SK-N-SH (cell line): ENCODE measurements at regions not wholly inside any gene's neighbourhood (a gene's known extent, or its start where the extent isn't known, plus 50 kb on each side); places are given as distances from the start of the nearest gene placed in this dataset.

Experiments
- CTCF ChIA-PET: fragments of 300-600, 350-600 bp; formaldehyde crosslinking; extraction: SDS; loops from one replicate; lab custom pipeline; 2021; lab: Yijun Ruan, JAX
- POLR2A ChIA-PET: fragments of 350-600 bp; sonication (Branson Sonifier 250); formaldehyde crosslinking; extraction: SDS; loops from one replicate; lab custom pipeline; 2020; ENCODE audit warnings: antibody characterized with exemption, inconsistent platforms; lab: Yijun Ruan, JAX
- DNase-seq: peaks from one replicate; pipeline ENCODE4 v3.0.0; 2012
- H2AFZ ChIP-seq: fragments of 200-600 bp; sonication (generic); 2 replicates; pipeline ENCODE4 v1.8.1; 2016; ENCODE audit warnings: antibody characterized with exemption, mild to moderate bottlenecking, low read depth
- H3F3A ChIP-seq: fragments of 200-600 bp; sonication (generic); replicated peaks from 2 replicates; pipeline ENCODE3; 2016; ENCODE audit warnings: antibody characterized with exemption, mild to moderate bottlenecking; ENCODE audit not compliant: insufficient read depth
- H3K27ac ChIP-seq, 2 experiments: fragments of 200-500 bp in 1 of 2; fragments of 200-600 bp in 1 of 2; sonication (Bioruptor generic) in 1 of 2; sonication (generic), shearing (Covaris generic) in 1 of 2; 2 replicates each; pipeline versions ENCODE4 v1.5.1 to v1.6.1; 2014 to 2016; ENCODE audit warnings: low read depth in 2 of 2, inconsistent platforms in 1 of 2, low read length in 1 of 2, mild to moderate bottlenecking in 1 of 2, mixed read lengths in 1 of 2
- H3K27me3 ChIP-seq: fragments of 200-600 bp; sonication (generic), shearing (Covaris generic); 2 replicates; pipeline ENCODE4 v1.6.1; 2016; ENCODE audit warnings: mixed run types; ENCODE audit not compliant: insufficient read depth
- H3K36me3 ChIP-seq, 2 experiments: fragments of 200-500 bp in 1 of 2; fragments of 200-600 bp in 1 of 2; sonication (Bioruptor generic) in 1 of 2; sonication (generic) in 1 of 2; replicated peaks in 1 of 2; 2 replicates each; pipeline versions ENCODE3 to v1.5.1; 2014 to 2016; ENCODE audit warnings: low read length in 1 of 2, mild to moderate bottlenecking in 1 of 2; ENCODE audit not compliant: insufficient read depth in 2 of 2, control insufficient read depth in 1 of 2
- H3K4me1 ChIP-seq, 2 experiments: fragments of 200-500 bp in 1 of 2; fragments of 200-600 bp in 1 of 2; sonication (Bioruptor generic) in 1 of 2; sonication (generic), shearing (Covaris generic) in 1 of 2; 2 replicates each; pipeline versions ENCODE4 v1.5.1 to v1.6.1; 2014 to 2016; ENCODE audit warnings: low read depth in 1 of 2, low read length in 1 of 2, mixed run types in 1 of 2; ENCODE audit not compliant: insufficient read depth in 2 of 2, control insufficient read depth in 1 of 2
- H3K4me2 ChIP-seq: fragments of 200-600 bp; sonication (generic), shearing (Covaris generic); 2 replicates; pipeline ENCODE4 v1.6.1; 2017; ENCODE audit warnings: mixed run types
- H3K4me3 ChIP-seq, 2 experiments: fragments of 200-500 bp in 1 of 2; fragments of 200-600 bp in 1 of 2; sonication (Bioruptor generic) in 1 of 2; sonication (generic), shearing (Covaris generic) in 1 of 2; 2 replicates each; pipeline versions ENCODE4 v1.5.1 to v1.8.1; 2014 to 2016; ENCODE audit warnings: low read depth in 2 of 2, inconsistent platforms in 1 of 2, low read length in 1 of 2, mild to moderate bottlenecking in 1 of 2, mixed read lengths in 1 of 2, moderate library complexity in 1 of 2
- H3K79me2 ChIP-seq: fragments of 200-600 bp; sonication (generic); 2 replicates; pipeline ENCODE4 v1.8.1; 2017; ENCODE audit warnings: mild to moderate bottlenecking; ENCODE audit not compliant: insufficient read depth
- H3K9ac ChIP-seq: fragments of 200-600 bp; sonication (generic); 2 replicates; pipeline ENCODE4 v1.6.1; 2017; ENCODE audit warnings: mixed run types
- H3K9me2 ChIP-seq: fragments of 200-600 bp; sonication (generic); 2 replicates; pipeline ENCODE4 v1.6.1; 2017; ENCODE audit warnings: mixed run types
- H3K9me3 ChIP-seq: fragments of 200-600 bp; sonication (generic); 2 replicates; pipeline ENCODE4 v1.6.1; 2017; ENCODE audit warnings: mixed run types, mild to moderate bottlenecking, moderate library complexity
- H4K20me1 ChIP-seq: fragments of 200-600 bp; sonication (generic); 2 replicates; pipeline ENCODE4 v1.6.1; 2017; ENCODE audit warnings: mild to moderate bottlenecking, mixed run types; ENCODE audit not compliant: insufficient read depth
- CHD2 ChIP-seq: fragments of 150-350 bp; IDR thresholded peaks from 2 replicates; pipeline ENCODE4 v1.6.1; 2018; ENCODE audit warnings: low read length; ENCODE audit not compliant: partially characterized antibody
- ELF1 ChIP-seq: IDR thresholded peaks from 2 replicates; pipeline ENCODE4 v1.4.0; 2012
- EZH2phosphoT487 ChIP-seq: fragments of 200-600 bp; sonication (generic); IDR thresholded peaks from 2 replicates; pipeline ENCODE4 v1.6.1; 2017; ENCODE audit warnings: low read depth, mixed run types, mild to moderate bottlenecking, antibody characterized with exemption, moderate library complexity, borderline replicate concordance
- FOXJ3 ChIP-seq: sonication (generic); formaldehyde crosslinking; IDR thresholded peaks from 2 replicates; pipeline ENCODE4 v1.5.1; 2020; ENCODE audit warnings: mild to moderate bottlenecking, missing genetic modification reagents
- FOXM1 ChIP-seq: IDR thresholded peaks from 2 replicates; pipeline ENCODE4 v1.4.0; 2012; ENCODE audit warnings: low read depth, mild to moderate bottlenecking
- GABPA ChIP-seq: IDR thresholded peaks from 2 replicates; pipeline ENCODE4 v1.4.0; 2012; ENCODE audit warnings: low read depth, mild to moderate bottlenecking
- IRF3 ChIP-seq: fragments of 150-350 bp; IDR thresholded peaks from 2 replicates; pipeline ENCODE4 v1.6.1; 2016; ENCODE audit warnings: mild to moderate bottlenecking, low read depth, low read length
- MAX ChIP-seq: IDR thresholded peaks from 2 replicates; pipeline ENCODE4 v1.4.0; 2012; ENCODE audit warnings: low read depth
- POLR2AphosphoS5 ChIP-seq: IDR thresholded peaks from 2 replicates; pipeline ENCODE4 v1.6.1; 2012; ENCODE audit warnings: low read depth, low read length
- RAD21 ChIP-seq: IDR thresholded peaks from 2 replicates; pipeline ENCODE4 v1.6.1; 2012; ENCODE audit warnings: mild to moderate bottlenecking, low read length
- REST ChIP-seq: IDR thresholded peaks from 2 replicates; pipeline ENCODE4 v1.6.1; 2012; ENCODE audit warnings: mild to moderate bottlenecking, low read depth, low read length, moderate library complexity
- RFX5 ChIP-seq: IDR thresholded peaks from 2 replicates; pipeline ENCODE4 v1.6.1; 2012; ENCODE audit warnings: mild to moderate bottlenecking, improper control_type of control experiment, low read length
- RXRA ChIP-seq: IDR thresholded peaks from 2 replicates; pipeline ENCODE4 v1.4.0; 2012; ENCODE audit warnings: low read depth, mild to moderate bottlenecking, borderline replicate concordance
- TEAD4 ChIP-seq: IDR thresholded peaks from 2 replicates; pipeline ENCODE4 v1.4.0; 2012; ENCODE audit warnings: mild to moderate bottlenecking, borderline replicate concordance; ENCODE audit not compliant: insufficient read depth
- ZBTB33 ChIP-seq: IDR thresholded peaks from 2 replicates; pipeline ENCODE4 v1.4.0; 2012; ENCODE audit warnings: low read depth, borderline replicate concordance
- WGBS: methylation state at CpG from one replicate; pipeline ENCODE4 v1.1.6; 2017; ENCODE audit warnings: low lambda C conversion rate; 5-methylcytosine and 5-hydroxymethylcytosine counted together

GRCh38 chr6:164336455-164336854 lies 921.9 kb downstream of the QKI start:
- ChIA-PET POLR2A (no interaction called here), CTCF (no interaction called here)
- Histone ChIP-seq H3K9me3 (no peaks in the 10 kb centered on the region), H3K27me3 (no peaks in the 10 kb centered on the region), H3K79me2 (no peaks in the 10 kb centered on the region), H4K20me1 (no peaks in the 10 kb centered on the region), H3K9ac (no peak overlapping the region), H3K4me1 (no peaks in the 10 kb centered on the region), H3F3A (no peaks in the 10 kb centered on the region), H3K4me2 (no peak overlapping the region), H3K4me3 (no peak overlapping the region), H3K36me3 (no peaks in the 10 kb centered on the region), H3K9me2 (no peaks in the 10 kb centered on the region; the same call in 1 of the 2 replicates), H3K27ac (no peak overlapping the region), H2AFZ (no peak overlapping the region)
- no peak for DNase-seq
- WGBS: 24% methylated on average over 2 of the region's 2 CpGs
- no peak for TF ChIP-seq FOXM1
- TF ChIP-seq GABPA: no peak
- no peak for TF ChIP-seq EZH2phosphoT487
- no peak for TF ChIP-seq RFX5
- TF ChIP-seq RXRA: no peak
- no peak for TF ChIP-seq MAX
- TF ChIP-seq ELF1: no peak
- no peak for TF ChIP-seq CHD2
- no peak for TF ChIP-seq TEAD4
- no peak for TF ChIP-seq RAD21
- TF ChIP-seq FOXJ3 (CRISPR knock-in tag): no peak
- no peak for TF ChIP-seq IRF3
- TF ChIP-seq, all 33 proteins: peak for 0

GRCh38 chr6:164331026-164331425 lies 916.5 kb downstream of the QKI start:
- CTCF ChIA-PET: no interaction called here
- H3K27ac ChIP-seq: no peak overlapping the region
- H3K79me2 ChIP-seq: no peaks in the 10 kb centered on the region
- no peak for TF ChIP-seq REST
- TF ChIP-seq EZH2phosphoT487: no peak
- no peak for TF ChIP-seq RAD21
- TF ChIP-seq POLR2AphosphoS5: no peak
- TF ChIP-seq ZBTB33: no peak
- TF ChIP-seq, all 33 proteins: peak for 0
- H3K9ac ChIP-seq: no peak overlapping the region
- no peaks in the 10 kb centered on the region for H3F3A ChIP-seq
- H3K36me3 ChIP-seq: no peaks in the 10 kb centered on the region
- H3K9me2 ChIP-seq: no peaks in the 10 kb centered on the region; the same call in 1 of the 2 replicates
- no peaks in the 10 kb centered on the region for H4K20me1 ChIP-seq
- H3K4me3 ChIP-seq: no peak overlapping the region
- H3K27me3 ChIP-seq: no peaks in the 10 kb centered on the region
- no peak for DNase-seq
- H3K4me2 ChIP-seq: no peak overlapping the region
- no peaks in the 10 kb centered on the region for H3K4me1 ChIP-seq
- POLR2A ChIA-PET: no interaction called here
- 31% methylated on average over 2 of the region's 2 CpGs for WGBS
- H2AFZ ChIP-seq: no peak overlapping the region
- H3K9me3 ChIP-seq: no peaks in the 10 kb centered on the region
